ENCODE measurements at regions not wholly inside any gene's neighbourhood (a gene's known extent, or its start where the extent isn't known, plus 50 kb on each side); places are given as distances from the start of the nearest gene placed in this dataset.
"Not testable (repeated sequence)": the region's sequence is repeated elsewhere in the genome, so short reads cannot be mapped to it uniquely, and the experiment has no call there.

- intact Hi-C loops (cut with DNase I, micrococcal nuclease) = no loop called here
- Mint-ChIP-seq H3K4me1 (no peaks in the 10 kb centered on the region), H3K36me3 (ENCODE audit: low read depth) (no peaks in the 10 kb centered on the region), H3K4me3 (no peak overlapping the region), H3K9me3 (ENCODE audit: low read depth) (no peaks in the 10 kb centered on the region), H3K27ac (no peak overlapping the region), H3K27me3 (no peaks in the 10 kb centered on the region)
- no peak for ATAC-seq
- ChIA-PET CTCF (no interaction called here), POLR2A (no interaction called here)
- no peak for DNase-seq
These were observed 303.2 kb downstream of the TEX13C start for GRCh38 chrX:125622899-125623298.

- ChIA-PET POLR2A (no interaction called here), CTCF (no interaction called here)
- Mint-ChIP-seq H3K27me3 (no peaks in the 10 kb centered on the region), H3K4me1 (no peaks in the 10 kb centered on the region), H3K36me3 (ENCODE audit: low read depth) (no peaks in the 10 kb centered on the region), H3K27ac (no peak overlapping the region), H3K9me3 (ENCODE audit: low read depth) (no peaks in the 10 kb centered on the region), H3K4me3 (no peak overlapping the region)
- no peak for DNase-seq
- ATAC-seq = no peak
- intact Hi-C loops (cut with DNase I, micrococcal nuclease) = no loop called here
These were observed 308.0 kb downstream of the TEX13C start for GRCh38 chrX:125627676-125628075.

- POLR2A ChIA-PET = no interaction called here
- Mint-ChIP-seq H3K27me3 (no peaks in the 10 kb centered on the region), H3K4me1 (no peaks in the 10 kb centered on the region), H3K27ac (no peak overlapping the region), H3K9me3 (ENCODE audit: low read depth) (no peaks in the 10 kb centered on the region), H3K4me3 (no peak overlapping the region), H3K36me3 (ENCODE audit: low read depth) (no peaks in the 10 kb centered on the region)
- CTCF ChIA-PET = no interaction called here
- ATAC-seq = no peak
- intact Hi-C loops (cut with DNase I, micrococcal nuclease) = no loop called here
- no peak for DNase-seq
These were observed 308.8 kb downstream of the TEX13C start for GRCh38 chrX:125628435-125628834.

DNA sequence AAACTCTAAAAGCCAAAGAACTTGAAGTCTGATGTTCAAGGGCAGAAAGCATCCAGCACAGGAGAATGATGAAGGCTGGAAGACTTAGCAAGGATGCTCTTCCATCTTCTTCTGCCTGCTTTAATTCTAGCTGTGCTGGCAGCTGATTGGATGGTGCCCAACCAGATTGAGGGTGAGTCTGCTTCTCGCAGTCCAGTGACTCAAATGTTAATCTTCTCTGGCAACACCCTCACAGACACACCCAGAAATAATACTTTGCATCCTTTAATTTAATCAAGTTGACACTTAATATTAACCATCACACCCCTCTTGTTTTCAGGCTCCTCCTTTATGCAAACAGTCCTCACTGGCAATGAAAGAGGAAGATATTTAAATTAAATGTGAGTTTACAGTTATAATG, 321.7 kb downstream of the TEX13C start:
- ChIA-PET CTCF (no interaction called here), POLR2A (no interaction called here)
- DNase-seq = no peak
- Mint-ChIP-seq H3K27me3 (no peaks in the 10 kb centered on the region), H3K27ac (no peak overlapping the region), H3K4me3 (no peak overlapping the region), H3K36me3 (ENCODE audit: low read depth) (no peaks in the 10 kb centered on the region), H3K9me3 (ENCODE audit: low read depth) (no peaks in the 10 kb centered on the region), H3K4me1 (no peaks in the 10 kb centered on the region)
- intact Hi-C loops (cut with DNase I, micrococcal nuclease) = loop anchor here in 1 of 2 experiments (10.0 kb wide), 1 partner anchor 507 kb away; no protein-coding TSS in a partner anchor
- ATAC-seq = no peak

- DNase-seq (peak; percentile 15), ATAC-seq (no peak)
- intact Hi-C loops (cut with DNase I, micrococcal nuclease) = loop anchor here in 1 of 2 experiments (10.0 kb wide), 1 partner anchor 511 kb away; no protein-coding TSS in a partner anchor
- Mint-ChIP-seq H3K4me3 (no peak overlapping the region), H3K36me3 (ENCODE audit: low read depth) (no peaks in the 10 kb centered on the region), H3K9me3 (ENCODE audit: low read depth) (no peaks in the 10 kb centered on the region), H3K27me3 (no peaks in the 10 kb centered on the region), H3K4me1 (no peaks in the 10 kb centered on the region), H3K27ac (no peak overlapping the region)
- POLR2A ChIA-PET = no interaction called here
- CTCF ChIA-PET = no interaction called here
These were observed 326.5 kb downstream of the TEX13C start for GRCh38 chrX:125646195-125646594.

DNA sequence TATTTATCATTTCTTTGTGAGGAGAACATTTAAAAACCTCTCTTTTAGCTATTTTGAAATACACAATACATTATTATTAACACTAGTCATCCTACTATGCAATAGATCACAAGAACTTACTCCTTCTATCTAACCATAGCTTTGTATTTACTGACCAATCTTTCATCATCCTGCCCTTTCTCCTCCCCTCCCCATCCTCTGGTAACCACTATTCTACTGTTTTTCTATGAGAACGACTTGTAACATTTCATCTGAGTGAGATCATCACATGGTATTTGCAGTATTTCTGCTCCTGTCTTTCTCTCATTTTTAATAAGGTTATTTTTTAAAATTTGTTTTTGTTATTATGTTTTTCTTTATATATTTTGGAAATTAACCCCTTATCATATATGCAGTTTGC, 331.8 kb downstream of the TEX13C start:
- Mint-ChIP-seq H3K27ac (no peak overlapping the region), H3K4me3 (no peak overlapping the region), H3K4me1 (no peaks in the 10 kb centered on the region), H3K36me3 (ENCODE audit: low read depth) (no peaks in the 10 kb centered on the region), H3K9me3 (ENCODE audit: low read depth) (no peaks in the 10 kb centered on the region), H3K27me3 (no peaks in the 10 kb centered on the region)
- intact Hi-C loops (cut with DNase I, micrococcal nuclease) = no loop called here
- ATAC-seq (no peak), DNase-seq (no peak)
- ChIA-PET POLR2A (no interaction called here), CTCF (no interaction called here)

DNA sequence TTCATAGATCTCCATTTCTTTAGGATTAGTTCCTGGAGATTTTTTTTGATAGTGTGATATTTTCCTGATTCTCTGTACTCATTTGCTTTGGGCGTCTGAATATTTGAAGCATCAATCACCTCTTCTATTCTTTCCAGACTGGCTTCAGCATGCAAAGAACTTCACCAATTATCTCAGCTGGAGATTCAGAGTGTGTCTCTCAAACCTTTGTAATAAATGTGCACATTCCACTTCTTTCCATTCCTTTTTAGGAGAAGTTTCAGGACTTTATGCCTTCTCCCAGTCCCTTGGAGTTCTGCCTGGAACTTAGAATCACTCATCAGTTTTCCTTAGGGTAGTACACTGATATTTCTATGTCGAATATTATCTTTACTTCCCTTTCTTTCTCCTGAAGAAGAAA, 334.8 kb downstream of the TEX13C start:
- no peak for ATAC-seq

GRCh38 chrX:125673758-125674157, 354.1 kb downstream of the TEX13C start:
- DNase-seq = no peak
- peaks cover 5% of the 10 kb centered on the region for H3K9me3 Mint-ChIP-seq (ENCODE audit: low read depth)

More for the DNA sequence above, 334.8 kb downstream of the TEX13C start:
- no peak for DNase-seq
- Mint-ChIP-seq H3K9me3 (ENCODE audit: low read depth) (no peaks in the 10 kb centered on the region), H3K4me1 (no peaks in the 10 kb centered on the region), H3K27me3 (no peaks in the 10 kb centered on the region), H3K36me3 (ENCODE audit: low read depth) (no peaks in the 10 kb centered on the region), H3K4me3 (no peak overlapping the region), H3K27ac (no peak overlapping the region)
- ChIA-PET POLR2A (no interaction called here), CTCF (no interaction called here)
- intact Hi-C loops (cut with DNase I, micrococcal nuclease) = no loop called here

GRCh38 chrX:125678258-125678657, 358.6 kb downstream of the TEX13C start:
- DNase-seq (no peak), ATAC-seq (no peak)
- H3K27me3 Mint-ChIP-seq = no peaks in the 10 kb centered on the region
- peaks cover 5% of the 10 kb centered on the region for H3K9me3 Mint-ChIP-seq (ENCODE audit: low read depth)
- H3K4me1 Mint-ChIP-seq = no peaks in the 10 kb centered on the region
- no peak overlapping the region for H3K27ac Mint-ChIP-seq
- no peaks in the 10 kb centered on the region for H3K36me3 Mint-ChIP-seq (ENCODE audit: low read depth)
- no peak overlapping the region for H3K4me3 Mint-ChIP-seq
- intact Hi-C loops (cut with DNase I, micrococcal nuclease) = no loop called here
- ChIA-PET CTCF (no interaction called here), POLR2A (no interaction called here)

More at GRCh38 chrX:125673758-125674157, 354.1 kb downstream of the TEX13C start:
- Mint-ChIP-seq H3K4me3 (no peak overlapping the region), H3K27me3 (no peaks in the 10 kb centered on the region), H3K36me3 (ENCODE audit: low read depth) (no peaks in the 10 kb centered on the region), H3K27ac (no peak overlapping the region), H3K4me1 (no peaks in the 10 kb centered on the region)
- ChIA-PET POLR2A (no interaction called here), CTCF (no interaction called here)
- intact Hi-C loops (cut with DNase I, micrococcal nuclease) = no loop called here
- no peak for ATAC-seq

GRCh38 chrX:125680366-125680765, 360.7 kb downstream of the TEX13C start:
- Mint-ChIP-seq H3K9me3 (ENCODE audit: low read depth) (peaks cover 5% of the 10 kb centered on the region), H3K4me3 (no peak overlapping the region), H3K27ac (no peak overlapping the region), H3K36me3 (ENCODE audit: low read depth) (no peaks in the 10 kb centered on the region), H3K4me1 (no peaks in the 10 kb centered on the region), H3K27me3 (no peaks in the 10 kb centered on the region)
- DNase-seq (no peak), ATAC-seq (no peak)
- CTCF ChIA-PET = no interaction called here
- POLR2A ChIA-PET = no interaction called here
- intact Hi-C loops (cut with DNase I, micrococcal nuclease) = no loop called here

GRCh38 chrX:125681058-125681457, 361.4 kb downstream of the TEX13C start:
- H3K36me3 Mint-ChIP-seq (ENCODE audit: low read depth) = no peaks in the 10 kb centered on the region
- DNase-seq = no peak
- no peaks in the 10 kb centered on the region for H3K27me3 Mint-ChIP-seq
- intact Hi-C loops (cut with DNase I, micrococcal nuclease) = no loop called here
- POLR2A ChIA-PET = no interaction called here
- H3K9me3 Mint-ChIP-seq (ENCODE audit: low read depth) = peaks cover 5% of the 10 kb centered on the region
- CTCF ChIA-PET = no interaction called here
- H3K4me3 Mint-ChIP-seq = no peak overlapping the region
- no peaks in the 10 kb centered on the region for H3K4me1 Mint-ChIP-seq
- no peak for ATAC-seq
- H3K27ac Mint-ChIP-seq = no peak overlapping the region

DNA sequence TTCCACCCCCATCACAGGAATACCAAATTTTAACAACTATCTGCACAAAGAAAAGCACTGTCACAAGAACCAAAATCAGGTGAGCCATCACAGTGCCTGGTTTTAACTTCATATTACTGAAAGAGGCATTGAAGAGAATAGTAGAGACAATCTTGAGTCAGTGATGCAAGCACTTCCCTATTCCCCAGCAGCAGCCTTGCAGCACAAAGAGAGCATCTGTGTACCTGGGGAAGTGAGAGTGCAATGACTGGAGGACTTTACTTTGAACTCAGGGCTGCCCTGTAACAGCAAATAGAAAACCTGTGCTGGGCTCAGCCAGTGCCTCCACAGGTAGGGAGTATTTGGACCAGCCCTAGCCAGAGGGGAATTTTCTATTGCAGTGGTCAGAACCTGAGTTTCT, 361.8 kb downstream of the TEX13C start:
- Mint-ChIP-seq H3K9me3 (ENCODE audit: low read depth) (peaks cover 5% of the 10 kb centered on the region), H3K27ac (no peak overlapping the region), H3K4me1 (no peaks in the 10 kb centered on the region), H3K4me3 (no peak overlapping the region), H3K27me3 (no peaks in the 10 kb centered on the region), H3K36me3 (ENCODE audit: low read depth) (no peaks in the 10 kb centered on the region)
- DNase-seq (no peak), ATAC-seq (no peak)
- ChIA-PET POLR2A (no interaction called here), CTCF (no interaction called here)
- intact Hi-C loops (cut with DNase I, micrococcal nuclease) = no loop called here

- POLR2A ChIA-PET; H3K9me3 Mint-ChIP-seq (ENCODE audit: low read depth); H3K27ac Mint-ChIP-seq; CTCF ChIA-PET; ATAC-seq; H3K36me3 Mint-ChIP-seq (ENCODE audit: low read depth); H3K4me3 Mint-ChIP-seq; H3K27me3 Mint-ChIP-seq; intact Hi-C loops (cut with DNase I, micrococcal nuclease); H3K4me1 Mint-ChIP-seq; DNase-seq: not testable (repeated sequence)
These were observed 370.9 kb downstream of the TEX13C start for GRCh38 chrX:125690522-125690921.
